ENCODE measurements at regions not wholly inside any gene's neighbourhood (a gene's known extent, or its start where the extent isn't known, plus 50 kb on each side); places are given as distances from the start of the nearest gene placed in this dataset.

GRCh38 chr2:21710031-21710430 lies 586.3 kb downstream of the TDRD15 start:
- TF ChIP-seq CTCF (IDR thresholded peaks at IDR 0.05; ENCODE audit: insufficient read depth, low read depth, low read length, missing control alignments), result no peak
- no peak for DNase-seq (ENCODE audit: low read depth)
- H3K4me3 ChIP-seq (ENCODE audit: low read length), result no peak overlapping the region

GRCh38 chr2:21710496-21710895 lies 586.7 kb downstream of the TDRD15 start:
- no peak overlapping the region for H3K4me3 ChIP-seq (ENCODE audit: low read length)
- TF ChIP-seq CTCF (IDR thresholded peaks at IDR 0.05; ENCODE audit: insufficient read depth, low read depth, low read length, missing control alignments), result no peak
- no peak for DNase-seq (ENCODE audit: low read depth)

DNA sequence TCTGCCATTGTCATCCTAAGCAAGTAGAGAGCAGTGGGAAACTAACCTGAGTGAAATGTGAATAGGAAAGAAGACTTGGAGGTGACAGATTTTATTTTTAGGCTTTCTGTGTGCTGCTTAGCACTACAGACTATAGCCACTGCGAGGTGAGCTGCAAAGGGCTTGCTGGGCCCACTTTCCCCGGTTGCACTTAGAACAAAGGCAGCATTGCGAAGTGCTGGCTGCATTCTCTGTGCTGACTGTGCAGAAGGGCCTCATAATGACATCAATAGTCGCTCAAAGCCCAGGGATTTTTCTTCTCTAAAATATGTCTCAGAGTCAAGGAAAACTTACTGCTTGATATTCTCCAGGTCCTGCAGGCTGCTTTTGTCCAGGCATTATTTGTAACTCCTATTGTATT lies 592.1 kb downstream of the TDRD15 start:
- no peak for DNase-seq (ENCODE audit: low read depth)
- TF ChIP-seq CTCF (IDR thresholded peaks at IDR 0.05; ENCODE audit: insufficient read depth, low read depth, low read length, missing control alignments), result no peak
- H3K4me3 ChIP-seq (ENCODE audit: low read length), result no peak overlapping the region

DNA sequence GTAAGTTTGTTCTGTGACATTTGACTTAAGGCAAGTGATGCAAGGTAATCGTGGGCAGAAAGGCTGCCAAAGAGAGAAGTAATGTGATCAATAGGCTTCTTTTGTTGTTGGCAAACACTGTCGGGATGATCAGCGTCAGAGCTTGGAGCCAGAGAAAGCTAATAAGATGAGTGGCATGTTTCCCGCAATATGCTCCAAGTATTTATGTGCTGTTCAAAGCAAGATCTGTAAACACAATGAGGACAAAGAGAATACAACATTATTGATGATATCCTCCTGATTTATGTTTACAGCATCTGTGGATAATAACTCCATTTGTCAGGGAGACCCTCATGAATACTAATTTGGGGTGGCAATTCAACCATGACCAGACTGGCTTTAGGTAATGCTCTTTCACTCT lies 603.3 kb downstream of the TDRD15 start:
- H3K4me3 ChIP-seq (ENCODE audit: low read length), result no peak overlapping the region
- no peak for DNase-seq (ENCODE audit: low read depth)
- TF ChIP-seq CTCF (IDR thresholded peaks at IDR 0.05; ENCODE audit: insufficient read depth, low read depth, low read length, missing control alignments), result no peak

DNA sequence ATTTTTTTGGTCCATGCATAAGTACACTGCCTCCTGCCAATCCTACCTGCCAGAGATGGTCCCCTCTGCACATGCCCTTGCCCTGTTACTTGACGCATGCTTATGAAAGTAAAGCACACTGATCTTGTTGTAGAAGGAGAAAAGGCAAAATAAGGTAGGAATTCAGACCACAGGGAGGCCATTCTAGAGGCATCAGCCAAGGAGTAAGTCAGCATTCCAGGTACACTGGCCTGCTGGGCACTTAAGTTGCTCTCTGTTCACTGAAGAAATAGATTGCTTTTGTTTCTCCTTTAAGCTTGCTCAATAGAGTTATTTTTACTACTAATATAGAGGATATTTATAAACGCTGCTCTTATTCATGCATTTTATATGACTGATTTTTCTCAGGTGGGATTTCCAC lies 604.4 kb downstream of the TDRD15 start:
- no peak for DNase-seq (ENCODE audit: low read depth)
- no peak overlapping the region for H3K4me3 ChIP-seq (ENCODE audit: low read length)
- TF ChIP-seq CTCF (IDR thresholded peaks at IDR 0.05; ENCODE audit: insufficient read depth, low read depth, low read length, missing control alignments), result no peak

DNA sequence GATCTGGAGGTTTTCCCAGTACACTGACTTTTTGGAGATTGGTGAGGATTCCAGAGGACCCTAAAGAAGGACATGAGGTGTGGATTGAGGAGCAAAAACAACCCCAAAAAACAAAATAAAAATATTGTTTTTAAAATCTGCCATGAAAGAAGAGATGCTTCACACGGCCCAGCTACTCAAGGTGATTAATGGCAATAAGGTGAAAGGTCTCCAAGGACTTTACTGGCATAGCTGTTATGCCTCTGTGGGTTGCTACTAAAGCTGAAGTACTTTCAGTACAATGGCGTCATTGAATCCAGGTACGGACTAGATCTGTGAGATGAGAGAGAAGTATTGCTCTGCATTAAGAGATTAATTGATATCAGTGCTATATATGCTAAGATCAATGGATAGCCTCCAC lies 606.4 kb downstream of the TDRD15 start:
- no peak overlapping the region for H3K4me3 ChIP-seq (ENCODE audit: low read length)
- TF ChIP-seq CTCF (IDR thresholded peaks at IDR 0.05; ENCODE audit: insufficient read depth, low read depth, low read length, missing control alignments), result no peak

DNA sequence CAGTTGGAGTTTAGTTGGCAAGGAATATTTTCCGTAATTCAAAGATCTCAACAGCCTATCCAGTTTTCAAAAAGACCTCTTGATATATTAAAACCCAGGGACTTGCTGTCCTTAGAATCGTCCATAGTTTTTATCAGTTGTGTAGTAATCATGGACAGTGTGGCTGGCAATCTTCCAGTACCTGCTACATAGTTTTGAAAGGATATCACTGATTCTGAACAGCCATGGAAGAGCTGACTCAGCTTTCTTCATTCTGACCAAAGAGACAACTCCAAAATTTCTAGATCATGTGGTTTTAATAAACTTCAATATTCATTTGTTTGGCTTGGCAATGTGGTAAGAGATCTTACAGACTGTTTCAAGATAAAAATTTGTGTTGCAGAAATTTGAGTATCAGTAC lies 616.7 kb downstream of the TDRD15 start:
- H3K4me3 ChIP-seq (ENCODE audit: low read length), result no peak overlapping the region
- TF ChIP-seq CTCF (IDR thresholded peaks at IDR 0.05; ENCODE audit: insufficient read depth, low read depth, low read length, missing control alignments), result no peak
- DNase-seq (ENCODE audit: low read depth), result no peak

More for the DNA sequence above, 606.4 kb downstream of the TDRD15 start:
- DNase-seq (ENCODE audit: low read depth), result no peak

All from epithelial cell of esophagus (primary cell).